HepG2 (cell line): ENCODE measurements at regions not wholly inside any gene's neighbourhood (a gene's known extent, or its start where the extent isn't known, plus 50 kb on each side); places are given as distances from the start of the nearest gene placed in this dataset.

Experiments
- CREB3 ChIP-seq: sonication (generic); formaldehyde crosslinking; IDR thresholded peaks from 2 replicates; pipeline ENCODE4 v1.5.0; 2020; ENCODE audit warnings: missing genetic modification reagents
- MAZ ChIP-seq, 2 experiments: sonication (generic) in 1 of 2; formaldehyde crosslinking in 1 of 2; IDR thresholded peaks; 2 replicates each; pipeline versions ENCODE4 v1.5.0 to v1.6.1; 2012 to 2020; ENCODE audit warnings: low read depth in 2 of 2, mild to moderate bottlenecking in 2 of 2, borderline replicate concordance in 1 of 2, improper control_type of control experiment in 1 of 2, low read length in 1 of 2, missing genetic modification reagents in 1 of 2, moderate library complexity in 1 of 2
- MED1 ChIP-seq: sonication (generic); formaldehyde crosslinking; IDR thresholded peaks from 2 replicates; pipeline ENCODE4 v1.4.0; 2020; ENCODE audit warnings: missing genetic modification reagents
- PRMT3 ChIP-seq: sonication (generic); formaldehyde crosslinking; IDR thresholded peaks from 2 replicates; pipeline ENCODE4 v1.8.1; 2022; ENCODE audit warnings: low read depth, mild to moderate bottlenecking, moderate library complexity, missing genetic modification reagents, borderline replicate concordance
- RBM22 ChIP-seq: fragments of 200-400 bp; formaldehyde crosslinking; optimal IDR thresholded peaks from 2 replicates; pipeline ENCODE3; 2017; ENCODE audit warnings: mild to moderate bottlenecking, low read length, moderate library complexity
- TSC22D2 ChIP-seq: sonication (generic); formaldehyde crosslinking; IDR thresholded peaks from 2 replicates; pipeline ENCODE4 v1.5.1; 2020; ENCODE audit warnings: missing genetic modification reagents, mild to moderate bottlenecking, borderline replicate concordance
- ZNF136 ChIP-seq: sonication (generic); formaldehyde crosslinking; IDR thresholded peaks from 2 replicates; pipeline ENCODE4 v1.8.1; 2022; ENCODE audit warnings: low read depth, mild to moderate bottlenecking, moderate library complexity, missing genetic modification reagents
- ZNF407 ChIP-seq: sonication (generic); formaldehyde crosslinking; IDR thresholded peaks from one replicate; pipeline ENCODE4 v1.5.1; 2020; ENCODE audit warnings: mild to moderate bottlenecking, missing genetic modification reagents; ENCODE audit errors: not compliant biosample characterization
- ZNF431 ChIP-seq: sonication (generic); formaldehyde crosslinking; IDR thresholded peaks from 2 replicates; pipeline ENCODE4 v1.9.0; 2022; ENCODE audit warnings: missing genetic modification reagents, low read depth, mild to moderate bottlenecking, borderline replicate concordance

- TF ChIP-seq ZNF407 (CRISPR knock-in tag) (no peak), ZNF431 (CRISPR knock-in tag) (no peak), CREB3 (no peak), RBM22 (no peak), MED1 (CRISPR knock-in tag) (no peak), ZNF136 (CRISPR knock-in tag) (no peak), PRMT3 (no peak), TSC22D2 (CRISPR knock-in tag) (no peak), MAZ (IDR thresholded peaks at IDR 0.05; ENCODE audit: borderline replicate concordance, low read depth, low read length) (no peak), MAZ (CRISPR knock-in tag; IDR thresholded peaks at IDR 0.05; ENCODE audit: low read depth) (no peak)
Measured at GRCh38 chr16:64058685-64059084, 1063.2 kb downstream of the CDH11 start (continued).
